Prostate gland (tissue), 2 donors: ENCODE measurements at regions not wholly inside any gene's neighbourhood (a gene's known extent, or its start where the extent isn't known, plus 50 kb on each side); places are given as distances from the start of the nearest gene placed in this dataset.

Source experiments
- CTCF ChIP-seq, 4 experiments: fragments of 200-600 bp in 2 of 4; fragments of 450-650 bp in 2 of 4; sonication (generic) in 2 of 4; IDR thresholded peaks; 1 replicate in 3 of 4; 2 replicates in 1 of 4; pipeline ENCODE4 v1.5.1; 2016 to 2019; ENCODE audit warnings: antibody characterized with exemption in 4 of 4, mild to moderate bottlenecking in 2 of 4, moderate library complexity in 2 of 4
- POLR2A ChIP-seq: fragments of 450-650 bp; IDR thresholded peaks from one replicate; pipeline ENCODE4 v1.6.1; 2016; ENCODE audit warnings: antibody characterized with exemption, mild to moderate bottlenecking

DNA sequence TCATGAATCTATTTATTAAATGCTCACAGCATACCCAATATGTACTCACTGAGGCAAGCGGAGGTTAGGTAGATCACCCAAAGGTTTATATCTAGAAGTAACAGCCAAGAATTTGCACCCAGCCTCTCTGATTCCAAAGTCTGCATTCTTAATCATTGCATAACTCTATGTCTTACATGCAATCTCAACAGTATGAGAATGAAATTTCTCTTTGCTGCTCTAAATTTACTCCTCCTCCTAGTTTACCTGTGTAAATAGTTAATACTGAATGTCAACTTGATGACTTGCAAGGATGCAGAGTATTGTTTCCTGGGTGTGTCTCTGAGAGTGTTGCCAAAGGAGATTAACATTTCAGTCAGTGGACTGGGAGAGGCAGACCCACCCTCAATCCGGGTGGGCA lies 840.6 kb downstream of the BRINP3 start:
- no peak for TF ChIP-seq CTCF (IDR thresholded peaks at IDR 0.05)
- TF ChIP-seq POLR2A = no peak
